Activated T-cell treated with anti-CD3 and anti-CD28 coated beads, Interleukin-2, amount 50 U/mL, for 4 hours (primary cell): ENCODE measurements at regions not wholly inside any gene's neighbourhood (a gene's known extent, or its start where the extent isn't known, plus 50 kb on each side); places are given as distances from the start of the nearest gene placed in this dataset.
"Not testable (repeated sequence)": the region's sequence is repeated elsewhere in the genome, so short reads cannot be mapped to it uniquely, and the experiment has no call there.

Source experiments
- ATAC-seq, 2 donors: fragments of 200-7000 bp; cut with Tn5 transposase; one replicate each; pipeline ENCODE4 v1.10.0; 2021
- DNase-seq: peaks from one replicate; pipeline ENCODE4 v3.0.0-alpha.2; 2020
- H3K27me3 Mint-ChIP-seq: one replicate; pipeline ENCODE4 v1.8.0; 2021; ENCODE audit warnings: low read depth, mixed read lengths
- H3K36me3 Mint-ChIP-seq: one replicate; pipeline ENCODE4 v1.8.0; 2022; ENCODE audit warnings: mixed read lengths; ENCODE audit not compliant: insufficient read depth
- H3K4me1 Mint-ChIP-seq: one replicate; pipeline ENCODE4 v1.8.0; 2021; ENCODE audit warnings: low read depth, mixed read lengths
- H3K4me3 Mint-ChIP-seq: one replicate; pipeline ENCODE4 v1.8.0; 2021; ENCODE audit warnings: mild to moderate bottlenecking, moderate library complexity, mixed read lengths
- H3K9me3 Mint-ChIP-seq: one replicate; pipeline ENCODE4 v1.8.0; 2021; ENCODE audit warnings: mixed read lengths

GRCh38 chr14:26655128-26655527, 57.3 kb upstream of the NOVA1 start:
- H3K36me3 Mint-ChIP-seq, result no peaks in the 10 kb centered on the region
- H3K27me3 Mint-ChIP-seq, result no peaks in the 10 kb centered on the region
- no peak overlapping the region for H3K4me3 Mint-ChIP-seq
- ATAC-seq (no peak), DNase-seq (no peak)
- H3K4me1 Mint-ChIP-seq, result no peaks in the 10 kb centered on the region
- peaks cover 1% of the 10 kb centered on the region for H3K9me3 Mint-ChIP-seq

GRCh38 chr14:26663506-26663905, 65.7 kb upstream of the NOVA1 start:
- Mint-ChIP-seq H3K27me3 (no peaks in the 10 kb centered on the region), H3K4me3 (no peak overlapping the region), H3K4me1 (no peaks in the 10 kb centered on the region), H3K9me3 (peaks cover 27% of the 10 kb centered on the region), H3K36me3 (no peaks in the 10 kb centered on the region)
- ATAC-seq, result no peak
- no peak for DNase-seq

GRCh38 chr14:26678732-26679420, 81.0 kb upstream of the NOVA1 start:
- not testable (repeated sequence) for H3K36me3 Mint-ChIP-seq, H3K27me3 Mint-ChIP-seq, ATAC-seq, H3K4me3 Mint-ChIP-seq, DNase-seq, H3K4me1 Mint-ChIP-seq
- peaks cover 28% of the 10 kb centered on the region for H3K9me3 Mint-ChIP-seq

GRCh38 chr14:26685401-26685800, 87.6 kb upstream of the NOVA1 start:
- H3K36me3 Mint-ChIP-seq, result no peaks in the 10 kb centered on the region
- ATAC-seq, result no peak

GRCh38 chr14:26687301-26687837, 89.5 kb upstream of the NOVA1 start:
- Mint-ChIP-seq H3K4me3 (no peak overlapping the region), H3K27me3 (no peaks in the 10 kb centered on the region), H3K4me1 (no peaks in the 10 kb centered on the region), H3K9me3 (peaks cover 25% of the 10 kb centered on the region), H3K36me3 (no peaks in the 10 kb centered on the region)
- no peak for DNase-seq
- ATAC-seq, result no peak

More at GRCh38 chr14:26685401-26685800, 87.6 kb upstream of the NOVA1 start:
- peaks cover 19% of the 10 kb centered on the region for H3K9me3 Mint-ChIP-seq
- no peaks in the 10 kb centered on the region for H3K27me3 Mint-ChIP-seq
- H3K4me3 Mint-ChIP-seq, result no peak overlapping the region
- DNase-seq, result no peak
- H3K4me1 Mint-ChIP-seq, result no peaks in the 10 kb centered on the region

- Mint-ChIP-seq H3K4me1 (no peaks in the 10 kb centered on the region), H3K36me3 (no peaks in the 10 kb centered on the region), H3K4me3 (no peak overlapping the region), H3K27me3 (no peaks in the 10 kb centered on the region), H3K9me3 (peaks cover 20% of the 10 kb centered on the region)
- DNase-seq, result no peak
- no peak for ATAC-seq
Measured at GRCh38 chr14:26694521-26694920, 96.7 kb upstream of the NOVA1 start.

GRCh38 chr14:26702721-26703230, 104.9 kb upstream of the NOVA1 start:
- ATAC-seq (no peak), DNase-seq (no peak)
- Mint-ChIP-seq H3K36me3 (no peaks in the 10 kb centered on the region), H3K4me1 (no peaks in the 10 kb centered on the region), H3K4me3 (no peak overlapping the region), H3K27me3 (no peaks in the 10 kb centered on the region), H3K9me3 (peaks cover 14% of the 10 kb centered on the region)

- Mint-ChIP-seq H3K4me3 (no peak overlapping the region), H3K4me1 (no peaks in the 10 kb centered on the region), H3K36me3 (no peaks in the 10 kb centered on the region), H3K9me3 (peaks cover 10% of the 10 kb centered on the region), H3K27me3 (no peaks in the 10 kb centered on the region)
- ATAC-seq (no peak), DNase-seq (no peak)
Measured at GRCh38 chr14:26703686-26704366, 106.0 kb upstream of the NOVA1 start.

- ATAC-seq (no peak), DNase-seq (no peak)
- H3K36me3 Mint-ChIP-seq, result no peaks in the 10 kb centered on the region
- H3K27me3 Mint-ChIP-seq, result no peaks in the 10 kb centered on the region
- H3K4me3 Mint-ChIP-seq, result no peak overlapping the region
- H3K9me3 Mint-ChIP-seq, result peaks cover 12% of the 10 kb centered on the region
- H3K4me1 Mint-ChIP-seq, result no peaks in the 10 kb centered on the region
Measured at GRCh38 chr14:26707234-26707633, 109.4 kb upstream of the NOVA1 start.

GRCh38 chr14:26709019-26709418, 111.2 kb upstream of the NOVA1 start:
- no peaks in the 10 kb centered on the region for H3K4me1 Mint-ChIP-seq
- no peaks in the 10 kb centered on the region for H3K36me3 Mint-ChIP-seq
- H3K27me3 Mint-ChIP-seq, result no peaks in the 10 kb centered on the region
- ATAC-seq (no peak), DNase-seq (no peak)
- no peak overlapping the region for H3K4me3 Mint-ChIP-seq
- H3K9me3 Mint-ChIP-seq, result peaks cover 12% of the 10 kb centered on the region

GRCh38 chr14:26719514-26719913, 121.7 kb upstream of the NOVA1 start:
- no peaks in the 10 kb centered on the region for H3K36me3 Mint-ChIP-seq
- no peak for ATAC-seq
- H3K9me3 Mint-ChIP-seq, result peaks cover 38% of the 10 kb centered on the region
- H3K4me1 Mint-ChIP-seq, result no peaks in the 10 kb centered on the region
- H3K27me3 Mint-ChIP-seq, result no peaks in the 10 kb centered on the region
- no peak for DNase-seq
- H3K4me3 Mint-ChIP-seq, result no peak overlapping the region

GRCh38 chr14:26722258-26722657, 124.4 kb upstream of the NOVA1 start:
- Mint-ChIP-seq H3K36me3 (no peaks in the 10 kb centered on the region), H3K4me3 (no peak overlapping the region), H3K4me1 (no peaks in the 10 kb centered on the region), H3K9me3 (peaks cover 25% of the 10 kb centered on the region), H3K27me3 (no peaks in the 10 kb centered on the region)
- DNase-seq (no peak), ATAC-seq (no peak)

- H3K4me3 Mint-ChIP-seq, result no peak overlapping the region
- no peak for ATAC-seq
Measured at GRCh38 chr14:26729851-26730250, 132.0 kb upstream of the NOVA1 start.

GRCh38 chr14:26730929-26731618, 133.2 kb upstream of the NOVA1 start:
- DNase-seq (no peak), ATAC-seq (no peak)
- Mint-ChIP-seq H3K36me3 (no peaks in the 10 kb centered on the region), H3K4me3 (no peak overlapping the region), H3K4me1 (no peaks in the 10 kb centered on the region), H3K27me3 (no peaks in the 10 kb centered on the region), H3K9me3 (peaks cover 16% of the 10 kb centered on the region)

More at GRCh38 chr14:26729851-26730250, 132.0 kb upstream of the NOVA1 start:
- no peak for DNase-seq
- Mint-ChIP-seq H3K9me3 (peaks cover 11% of the 10 kb centered on the region), H3K36me3 (no peaks in the 10 kb centered on the region), H3K27me3 (no peaks in the 10 kb centered on the region), H3K4me1 (no peaks in the 10 kb centered on the region)
